GM18519 (cell line): ENCODE measurements at regions not wholly inside any gene's neighbourhood (a gene's known extent, or its start where the extent isn't known, plus 50 kb on each side); places are given as distances from the start of the nearest gene placed in this dataset.
"Not testable (repeated sequence)": the region's sequence is repeated elsewhere in the genome, so short reads cannot be mapped to it uniquely, and the experiment has no call there.

Source experiments
- ATAC-seq: cut with Tn5 transposase; IDR thresholded peaks from one replicate; pipeline ENCODE4 v1.9.1; 2021; ENCODE audit warnings: mild to moderate bottlenecking, moderate library complexity; ENCODE audit not compliant: unreplicated experiment, low FRiP score

GRCh38 chr11:25602959-25603358 lies 729.0 kb upstream of the ANO3 start:
- ATAC-seq: no peak

DNA sequence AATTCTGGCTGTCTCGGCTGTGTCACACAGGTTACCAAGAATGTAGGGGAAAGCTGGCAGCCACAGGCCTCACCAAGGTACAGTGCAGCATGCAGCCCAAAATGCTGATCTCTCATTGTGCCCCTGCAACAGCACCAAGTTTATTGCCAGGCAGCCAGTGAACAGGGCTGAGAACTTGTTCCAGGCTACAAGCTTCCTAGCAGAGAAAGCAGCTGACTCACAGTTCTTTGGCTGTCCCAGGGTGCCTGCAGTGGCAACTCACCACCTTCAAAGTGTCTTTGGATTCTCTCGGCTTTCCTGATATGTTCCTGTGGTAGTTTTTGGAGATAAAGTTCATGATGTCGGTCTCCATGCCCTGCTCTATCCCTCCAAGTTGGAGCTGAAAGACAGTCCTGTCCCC lies 719.1 kb upstream of the ANO3 start:
- ATAC-seq: no peak

DNA sequence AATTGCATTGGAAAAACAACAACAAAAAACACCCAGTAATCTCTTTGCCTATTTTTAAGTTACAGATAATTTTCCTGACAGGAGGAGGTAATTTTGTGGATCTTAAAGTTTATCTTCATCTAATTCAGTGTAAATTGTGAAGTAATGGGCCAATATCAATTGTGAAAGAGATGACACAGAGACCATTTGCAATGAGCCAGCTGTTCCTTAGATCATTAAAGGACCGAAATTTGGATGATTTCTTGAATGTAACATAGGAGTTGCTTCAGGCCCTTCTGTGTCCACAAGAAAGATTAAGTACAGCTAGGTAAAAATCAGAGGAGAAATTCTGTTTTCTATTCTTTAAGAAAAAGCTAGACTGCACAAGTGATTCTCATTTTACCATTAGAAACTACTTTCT lies 718.5 kb upstream of the ANO3 start:
- ATAC-seq: no peak

- ATAC-seq: no peak
Observed at GRCh38 chr11:25613865-25614264, 718.1 kb upstream of the ANO3 start.

GRCh38 chr11:25615069-25615468 lies 716.9 kb upstream of the ANO3 start:
- no peak for ATAC-seq

DNA sequence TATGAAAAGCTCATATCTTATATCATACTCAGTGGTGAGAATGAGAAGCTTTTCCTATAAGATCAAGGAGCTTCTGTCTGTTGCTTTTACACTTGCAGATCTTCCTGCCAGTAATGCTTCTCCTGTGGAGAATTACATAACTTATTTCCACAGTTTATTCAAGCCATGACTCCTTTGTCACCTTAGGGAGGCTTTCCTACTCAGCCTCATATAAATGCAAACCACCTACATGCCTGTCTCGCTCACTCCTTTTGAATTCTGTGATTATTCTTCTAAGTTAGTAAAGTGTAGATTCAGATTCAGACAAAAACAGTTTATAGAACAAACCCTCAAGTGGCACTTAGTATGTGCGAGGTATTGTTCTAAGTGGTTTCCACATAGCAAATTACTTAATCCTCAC lies 716.1 kb upstream of the ANO3 start:
- no peak for ATAC-seq

- no peak for ATAC-seq
Observed at GRCh38 chr11:25625094-25625493, 706.8 kb upstream of the ANO3 start.

DNA sequence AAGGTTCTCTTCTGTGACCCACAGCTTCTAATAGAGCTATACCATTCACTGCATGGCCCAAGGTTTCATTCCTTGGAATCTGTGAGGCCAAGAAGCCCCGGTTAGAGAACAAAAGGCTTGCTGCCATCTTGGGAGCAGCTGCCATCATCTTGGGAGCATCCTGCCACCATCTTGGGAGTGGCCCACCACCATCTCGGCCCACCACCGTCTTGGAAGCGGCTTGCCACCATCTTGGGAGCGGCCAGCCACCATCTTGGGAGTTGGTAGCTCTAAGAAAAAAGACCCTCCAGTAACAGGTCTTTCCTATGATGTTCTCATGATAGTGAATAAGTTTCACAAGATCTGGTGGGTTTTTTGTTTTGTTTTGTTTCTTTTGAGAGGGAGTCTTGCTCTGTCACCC lies 703.9 kb upstream of the ANO3 start:
- ATAC-seq: no peak

- ATAC-seq: no peak
Observed at GRCh38 chr11:25633230-25633629, 698.7 kb upstream of the ANO3 start.

DNA sequence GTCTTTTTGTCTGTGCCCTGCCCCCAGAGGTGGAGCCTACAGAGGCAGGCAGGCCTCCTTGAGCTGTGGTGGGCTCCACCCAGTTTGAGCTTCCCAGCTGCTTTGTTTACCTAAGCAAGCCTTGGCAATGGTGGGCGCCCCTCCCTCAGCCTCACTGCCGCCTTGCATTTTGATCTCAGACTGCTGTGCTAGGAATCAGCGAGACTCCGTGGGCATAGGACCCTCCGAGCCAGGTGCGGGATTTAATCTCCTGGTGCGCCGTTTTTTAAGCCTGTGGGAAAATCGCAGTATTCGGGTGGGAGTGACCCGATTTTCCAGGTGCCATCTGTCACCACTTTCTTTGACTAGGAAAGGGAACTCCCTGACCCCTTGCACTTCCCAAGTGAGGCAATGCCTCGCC lies 682.7 kb upstream of the ANO3 start:
- ATAC-seq: not testable (repeated sequence)

GRCh38 chr11:25650319-25650718 lies 681.6 kb upstream of the ANO3 start:
- no peak for ATAC-seq

GRCh38 chr11:25655636-25656035 lies 676.3 kb upstream of the ANO3 start:
- ATAC-seq: no peak

DNA sequence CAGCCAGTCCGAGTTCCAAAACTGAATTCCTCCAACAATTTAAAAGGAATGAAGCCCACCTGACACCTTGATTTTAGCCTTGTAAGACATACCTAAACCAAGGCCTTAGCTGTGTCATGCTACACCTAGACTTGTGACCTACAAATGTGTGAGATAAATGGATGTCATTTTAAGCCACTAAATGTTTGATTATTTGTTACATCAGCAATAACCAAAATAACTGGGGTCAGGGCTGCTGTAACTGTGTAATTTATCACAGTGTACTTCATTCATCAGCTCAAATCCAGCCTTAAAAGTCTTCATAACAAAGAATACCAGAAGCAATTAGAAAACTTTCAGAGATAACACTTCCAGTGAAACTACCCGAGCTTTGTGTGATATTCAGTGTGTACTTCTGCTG lies 673.0 kb upstream of the ANO3 start:
- ATAC-seq: no peak

GRCh38 chr11:25659706-25660105 lies 672.2 kb upstream of the ANO3 start:
- no peak for ATAC-seq

DNA sequence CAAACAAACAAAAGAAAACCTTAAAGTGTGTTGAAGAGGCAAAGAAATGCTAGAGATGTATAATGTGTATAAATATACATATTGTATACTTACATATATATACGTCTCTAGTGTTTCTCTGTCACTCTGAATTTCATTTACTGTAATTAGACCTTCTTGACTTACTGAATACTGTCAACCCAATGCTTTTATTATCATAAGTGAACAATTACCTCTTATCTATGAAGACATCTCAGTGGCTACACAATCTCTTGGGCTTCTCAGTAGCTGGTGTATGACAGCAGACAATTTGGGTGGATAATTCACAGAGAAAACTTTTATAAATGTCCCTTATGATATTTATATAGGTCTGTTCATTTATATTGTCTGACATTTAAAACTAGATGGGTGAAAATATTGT lies 664.1 kb upstream of the ANO3 start:
- ATAC-seq: no peak

GRCh38 chr11:25691959-25692358 lies 640.0 kb upstream of the ANO3 start:
- ATAC-seq: no peak

GRCh38 chr11:25702417-25702816 lies 629.5 kb upstream of the ANO3 start:
- ATAC-seq: no peak

- no peak for ATAC-seq
Observed at GRCh38 chr11:25710975-25711374, 621.0 kb upstream of the ANO3 start.

GRCh38 chr11:25727944-25728343 lies 604.0 kb upstream of the ANO3 start:
- ATAC-seq: no peak

DNA sequence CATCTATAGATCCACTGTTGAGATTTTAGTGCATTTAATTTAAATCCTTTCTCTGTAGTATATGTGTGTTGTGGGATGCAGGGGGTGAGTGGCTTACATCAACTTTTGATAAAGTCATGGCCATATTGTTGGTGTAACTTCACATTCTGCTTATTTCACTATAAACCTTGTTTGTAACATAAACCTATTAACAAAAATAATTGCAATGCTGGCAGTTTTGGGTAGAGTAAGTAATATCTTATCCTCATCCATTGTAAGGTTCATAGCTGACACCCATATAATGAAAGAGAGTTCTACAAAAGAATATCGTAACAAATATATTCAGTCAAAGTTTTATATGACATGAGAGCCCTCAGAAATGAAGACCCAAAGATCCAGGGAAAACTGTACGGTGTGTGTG lies 601.7 kb upstream of the ANO3 start:
- no peak for ATAC-seq

DNA sequence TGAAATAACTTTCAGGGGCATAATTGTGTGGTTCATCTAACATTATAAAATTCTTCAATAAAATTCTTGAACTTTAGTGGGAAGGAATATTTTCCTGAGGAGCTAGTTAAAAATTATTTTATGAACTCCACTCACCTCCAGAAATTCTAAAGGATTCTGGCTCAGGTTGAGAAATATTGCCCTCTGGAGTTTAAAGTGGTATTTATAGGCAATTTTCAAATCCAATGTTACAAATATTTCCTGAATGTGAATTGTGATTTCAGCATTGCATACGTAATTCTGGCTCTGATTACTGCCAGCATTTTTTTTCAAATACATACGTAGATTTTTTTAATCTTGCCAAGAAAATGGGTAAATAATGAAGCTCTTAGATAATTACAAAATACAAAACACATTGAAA lies 598.2 kb upstream of the ANO3 start:
- ATAC-seq: no peak

- no peak for ATAC-seq
Observed at GRCh38 chr11:25734591-25735211, 597.2 kb upstream of the ANO3 start.

DNA sequence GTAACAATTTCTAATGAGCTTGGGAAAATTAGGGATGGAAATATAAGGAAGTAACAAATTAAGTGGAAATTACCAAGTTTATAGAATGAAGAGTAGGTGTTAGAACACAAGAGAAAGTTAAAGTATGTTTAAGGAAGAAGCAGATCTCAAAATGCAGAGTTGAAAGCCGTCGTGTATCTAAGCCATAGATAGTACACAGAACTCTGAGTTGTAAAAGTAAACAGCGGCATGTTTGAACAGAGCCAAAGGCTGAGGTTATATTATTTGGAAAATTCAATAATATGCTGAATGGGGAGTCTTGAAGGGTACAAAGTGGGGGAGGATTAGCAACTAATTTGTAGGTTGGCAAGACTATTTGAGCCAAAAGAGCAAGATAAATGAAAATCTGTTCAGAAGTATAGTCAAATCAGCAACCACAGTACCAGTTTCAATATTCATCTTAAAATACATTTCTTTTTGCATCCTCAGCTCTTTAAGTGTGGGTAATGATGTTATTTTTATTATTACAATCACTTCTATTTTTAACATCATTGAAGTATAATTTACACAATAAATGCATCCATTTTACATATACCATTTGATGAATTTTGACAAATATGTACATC lies 594.8 kb upstream of the ANO3 start:
- ATAC-seq: no peak
